KMS-11 (cell line): ENCODE measurements at regions not wholly inside any gene's neighbourhood (a gene's known extent, or its start where the extent isn't known, plus 50 kb on each side); places are given as distances from the start of the nearest gene placed in this dataset.

Experiments
- H2AFZ ChIP-seq: fragments of 200-600 bp; sonication (generic); 2 replicates; pipeline ENCODE4 v1.6.1; 2016; ENCODE audit warnings: antibody characterized with exemption, mixed run types, low read depth
- H3K27ac ChIP-seq: fragments of 200-600 bp; sonication (generic); 2 replicates; pipeline ENCODE4 v1.6.1; 2016; ENCODE audit warnings: mild to moderate bottlenecking, mixed run types
- H3K27me3 ChIP-seq: fragments of 200-600 bp; sonication (generic); 2 replicates; pipeline ENCODE4 v1.6.1; 2017; ENCODE audit warnings: mild to moderate bottlenecking, low read depth, mixed run types, moderate library complexity; ENCODE audit not compliant: insufficient read depth
- H3K36me3 ChIP-seq: fragments of 200-600 bp; sonication (generic); 2 replicates; pipeline ENCODE4 v1.6.1; 2017; ENCODE audit warnings: mild to moderate bottlenecking, mixed run types; ENCODE audit not compliant: insufficient read depth
- H3K4me1 ChIP-seq: fragments of 200-600 bp; sonication (generic); 2 replicates; pipeline ENCODE4 v1.6.1; 2016; ENCODE audit warnings: mild to moderate bottlenecking, low read depth, mixed run types; ENCODE audit not compliant: poor library complexity, severe bottlenecking
- H3K4me2 ChIP-seq: fragments of 200-600 bp; sonication (generic); 2 replicates; pipeline ENCODE4 v1.7.0; 2016; ENCODE audit warnings: mild to moderate bottlenecking, mixed run types
- H3K4me3 ChIP-seq: fragments of 200-600 bp; sonication (generic); IDR thresholded peaks from 2 replicates; pipeline ENCODE4 v1.6.1; 2017; ENCODE audit warnings: low read depth, low read length, mixed read lengths; ENCODE audit not compliant: insufficient read depth
- H3K79me2 ChIP-seq: fragments of 200-600 bp; sonication (generic); 2 replicates; pipeline ENCODE4 v1.6.1; 2016; ENCODE audit warnings: low read depth, mixed run types; ENCODE audit not compliant: insufficient read depth
- H3K9ac ChIP-seq: fragments of 200-600 bp; sonication (generic); 2 replicates; pipeline ENCODE4 v1.6.1; 2016; ENCODE audit warnings: mild to moderate bottlenecking, mixed run types
- H4K20me1 ChIP-seq: fragments of 200-600 bp; sonication (generic); 2 replicates; pipeline ENCODE4 v1.6.1; 2016; ENCODE audit warnings: mild to moderate bottlenecking, mixed run types; ENCODE audit not compliant: insufficient read depth
- CTCF ChIP-seq: fragments of 200-600 bp; sonication (generic); conservative IDR thresholded peaks from 2 replicates; pipeline ENCODE4 v1.6.1; 2017; ENCODE audit warnings: low read depth, mild to moderate bottlenecking, antibody characterized with exemption, low read length, moderate library complexity, mixed read lengths

GRCh38 chr9:94175669-94176068 is 83.4 kb upstream of the ZNF169 start:
- Histone ChIP-seq H3K4me2 (no peak overlapping the region), H4K20me1 (peaks cover 46% of the 10 kb centered on the region), H3K27me3 (no peaks in the 10 kb centered on the region), H3K4me3 (no peak overlapping the region), H3K27ac (no peak overlapping the region), H3K4me1 (peaks cover 36% of the 10 kb centered on the region), H3K36me3 (peaks cover 17% of the 10 kb centered on the region; the same call in 1 of the 2 replicates), H2AFZ (no peak overlapping the region), H3K9ac (no peak overlapping the region), H3K79me2 (peaks cover 69% of the 10 kb centered on the region)
- no peak for TF ChIP-seq CTCF

- H3K79me2 ChIP-seq, result peaks cover 59% of the 10 kb centered on the region
- H3K27ac ChIP-seq, result no peak overlapping the region
- no peak for TF ChIP-seq CTCF
- H4K20me1 ChIP-seq, result peaks cover 37% of the 10 kb centered on the region
- no peak overlapping the region for H3K9ac ChIP-seq
- peaks cover 31% of the 10 kb centered on the region for H3K4me1 ChIP-seq
- H3K27me3 ChIP-seq, result no peaks in the 10 kb centered on the region
- peaks cover 17% of the 10 kb centered on the region; the same call in 1 of the 2 replicates for H3K36me3 ChIP-seq
- no peak overlapping the region for H3K4me3 ChIP-seq
- no peak overlapping the region for H3K4me2 ChIP-seq
- no peak overlapping the region for H2AFZ ChIP-seq
Observed at GRCh38 chr9:94176608-94177007, 82.5 kb upstream of the ZNF169 start.

- no peak overlapping the region for H2AFZ ChIP-seq
- no peak overlapping the region for H3K9ac ChIP-seq
- no peak overlapping the region for H3K4me3 ChIP-seq
- TF ChIP-seq CTCF, result no peak
- H3K36me3 ChIP-seq, result peaks cover 10% of the 10 kb centered on the region; the same call in 1 of the 2 replicates
- H4K20me1 ChIP-seq, result peaks cover 13% of the 10 kb centered on the region
- no peak overlapping the region for H3K4me2 ChIP-seq
- H3K79me2 ChIP-seq, result peaks cover 36% of the 10 kb centered on the region
- no peaks in the 10 kb centered on the region for H3K27me3 ChIP-seq
- no peak overlapping the region for H3K27ac ChIP-seq
- peaks cover 24% of the 10 kb centered on the region for H3K4me1 ChIP-seq
Observed at GRCh38 chr9:94178927-94179326, 80.2 kb upstream of the ZNF169 start.

GRCh38 chr9:94181408-94182181 is 77.5 kb upstream of the ZNF169 start:
- Histone ChIP-seq H3K4me1 (peaks cover 17% of the 10 kb centered on the region), H4K20me1 (no peaks in the 10 kb centered on the region), H3K27me3 (no peaks in the 10 kb centered on the region), H3K36me3 (no peaks in the 10 kb centered on the region), H3K4me3 (no peak overlapping the region), H2AFZ (no peak overlapping the region), H3K9ac (no peak overlapping the region), H3K27ac (no peak overlapping the region), H3K79me2 (peaks cover 9% of the 10 kb centered on the region; the same call in 1 of the 2 replicates), H3K4me2 (no peak overlapping the region)
- TF ChIP-seq CTCF, result no peak
